ENCODE measurements at regions not wholly inside any gene's neighbourhood (a gene's known extent, or its start where the extent isn't known, plus 50 kb on each side); places are given as distances from the start of the nearest gene placed in this dataset.
"Not testable (repeated sequence)": the region's sequence is repeated elsewhere in the genome, so short reads cannot be mapped to it uniquely, and the experiment has no call there.

DNA sequence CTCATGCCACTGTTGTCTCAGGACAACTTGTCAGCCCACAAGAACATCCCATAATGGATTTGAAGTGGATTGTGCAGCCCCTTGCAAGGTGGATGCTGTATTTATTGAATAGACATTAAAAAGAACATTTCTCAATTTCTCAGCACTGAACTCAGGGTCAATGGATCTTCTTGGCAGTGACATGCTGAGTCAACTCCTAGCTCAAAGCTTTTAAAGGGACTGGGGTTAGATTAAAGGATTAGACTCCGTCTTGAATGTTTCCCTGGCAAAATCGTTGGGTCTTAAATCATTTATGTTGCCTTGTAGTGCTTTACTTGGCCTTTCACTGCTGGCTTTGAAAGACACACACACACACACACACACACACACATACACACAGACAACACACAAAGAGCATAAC, 221.6 kb upstream of the PBX1 start:
- no peak for DNase-seq

DNA sequence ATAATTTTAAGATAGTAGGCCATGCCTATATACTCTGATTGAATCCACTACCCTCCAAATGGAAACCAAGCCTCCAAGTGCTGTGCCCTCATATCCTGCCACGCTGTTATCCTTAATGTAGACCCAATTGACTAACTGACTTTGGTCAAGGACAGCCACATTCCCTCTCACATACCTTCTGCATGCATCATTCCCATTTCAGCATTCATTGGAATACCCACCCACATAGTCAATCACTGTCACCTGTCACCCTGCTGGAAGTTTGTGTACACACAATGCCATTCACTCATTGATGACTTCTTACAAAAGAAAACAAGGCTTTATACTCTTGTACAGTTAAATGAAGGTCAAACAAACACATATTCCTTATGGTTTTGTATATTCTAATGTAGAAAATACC, 221.1 kb upstream of the PBX1 start:
- DNase-seq, result no peak

GRCh38 chr1:164343189-164343588, 215.8 kb upstream of the PBX1 start:
- no peak for DNase-seq

- DNase-seq, result no peak
Measured at GRCh38 chr1:164347980-164348379, 211.0 kb upstream of the PBX1 start.

- no peak for DNase-seq
Measured at GRCh38 chr1:164356511-164356910, 202.5 kb upstream of the PBX1 start.

- DNase-seq, result no peak
Measured at GRCh38 chr1:164360265-164360664, 198.7 kb upstream of the PBX1 start.

DNA sequence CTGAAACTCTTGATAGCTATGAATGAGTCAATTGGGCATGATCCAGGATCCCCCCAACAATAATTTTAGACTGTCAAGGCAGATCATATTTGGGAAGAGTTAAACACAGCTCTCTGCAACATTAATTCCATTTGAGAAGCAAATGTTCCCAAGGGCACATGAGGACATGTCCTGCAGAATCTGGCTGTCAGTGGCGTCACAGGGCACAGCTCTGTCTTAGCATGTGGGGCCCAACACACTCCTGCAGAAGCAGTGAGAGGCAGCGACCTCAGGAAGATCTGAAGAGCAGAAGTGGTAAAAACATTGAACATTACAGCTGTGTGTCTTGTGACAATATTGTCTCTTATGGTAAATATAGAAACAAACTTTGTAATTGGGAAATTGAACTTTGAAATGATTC, 197.1 kb upstream of the PBX1 start:
- DNase-seq, result no peak

DNA sequence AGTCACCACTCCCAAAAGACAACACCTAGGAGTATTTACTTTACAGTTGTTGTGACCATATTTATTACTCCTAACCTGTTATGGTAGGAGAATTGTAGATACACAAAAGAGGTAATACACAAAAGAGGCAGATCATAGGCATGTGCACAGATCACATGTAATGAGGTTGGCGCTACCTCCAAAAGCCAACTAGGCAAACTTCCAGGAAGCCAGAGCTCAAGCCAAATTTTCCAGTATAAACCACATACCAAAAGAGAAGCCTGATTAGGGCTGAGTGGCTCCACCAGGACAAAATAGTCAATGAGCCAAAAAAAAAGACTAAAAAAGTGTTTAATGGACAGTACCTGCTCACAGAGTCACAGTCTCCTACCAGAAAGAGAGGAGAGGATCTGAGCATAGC, 195.0 kb upstream of the PBX1 start:
- DNase-seq, result no peak

- DNase-seq, result no peak
Measured at GRCh38 chr1:164366014-164366413, 193.0 kb upstream of the PBX1 start.

GRCh38 chr1:164369698-164370365, 189.2 kb upstream of the PBX1 start:
- no peak for DNase-seq

GRCh38 chr1:164380893-164381292, 178.1 kb upstream of the PBX1 start:
- DNase-seq, result peak; percentile 18

DNA sequence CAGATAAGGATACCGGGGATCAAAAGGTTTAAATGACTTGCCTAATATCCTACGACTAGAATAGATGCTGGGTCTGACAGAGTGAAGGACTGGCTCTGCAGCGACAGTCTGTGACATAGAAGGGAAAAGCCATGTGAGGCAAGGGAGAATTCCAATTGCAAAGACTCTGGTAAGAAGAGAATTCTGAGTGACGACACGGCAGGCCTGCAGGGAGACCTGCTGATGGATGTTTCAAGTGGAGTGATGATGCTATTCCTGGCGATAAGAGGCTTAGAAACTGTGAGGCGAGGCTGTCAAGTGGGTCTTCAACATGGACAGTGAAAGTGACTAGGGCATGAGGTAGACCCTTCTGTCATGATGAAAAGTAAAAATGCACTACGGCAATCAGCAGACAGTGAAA, 176.6 kb upstream of the PBX1 start:
- no peak for DNase-seq

- no peak for DNase-seq
Measured at GRCh38 chr1:164384262-164384661, 174.7 kb upstream of the PBX1 start.

DNA sequence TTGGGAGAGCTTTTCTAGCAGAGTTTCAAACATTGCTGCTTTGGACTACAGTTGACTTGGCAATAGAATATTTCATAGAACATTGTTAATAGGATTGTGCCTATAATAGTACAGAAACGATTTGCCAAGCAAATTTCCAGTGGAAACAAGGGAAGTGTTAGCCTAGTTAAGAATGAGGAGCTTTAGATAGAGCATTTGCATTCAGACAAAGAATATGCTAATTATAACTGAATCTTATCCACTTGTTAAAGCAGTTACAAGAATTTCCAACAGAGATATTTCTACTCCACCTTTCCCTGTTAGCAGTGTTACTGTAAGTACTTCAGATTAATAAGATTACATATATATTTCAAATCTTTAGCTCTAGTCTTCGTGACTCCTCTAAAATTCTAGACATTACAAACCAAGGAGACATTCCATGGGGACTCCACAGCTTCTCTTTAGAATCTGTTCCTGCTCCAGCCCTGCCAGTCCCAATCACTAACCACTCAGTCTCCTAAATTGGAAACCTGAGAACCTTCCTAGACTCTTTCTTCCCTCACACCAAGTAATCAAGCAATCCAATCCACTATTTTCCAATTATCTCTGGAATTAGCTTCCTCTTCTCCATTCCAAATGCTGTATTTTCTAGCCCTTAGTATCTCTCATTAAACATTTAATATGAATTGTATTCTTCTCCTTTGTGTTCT, 141.8 kb upstream of the PBX1 start:
- no peak for DNase-seq

DNA sequence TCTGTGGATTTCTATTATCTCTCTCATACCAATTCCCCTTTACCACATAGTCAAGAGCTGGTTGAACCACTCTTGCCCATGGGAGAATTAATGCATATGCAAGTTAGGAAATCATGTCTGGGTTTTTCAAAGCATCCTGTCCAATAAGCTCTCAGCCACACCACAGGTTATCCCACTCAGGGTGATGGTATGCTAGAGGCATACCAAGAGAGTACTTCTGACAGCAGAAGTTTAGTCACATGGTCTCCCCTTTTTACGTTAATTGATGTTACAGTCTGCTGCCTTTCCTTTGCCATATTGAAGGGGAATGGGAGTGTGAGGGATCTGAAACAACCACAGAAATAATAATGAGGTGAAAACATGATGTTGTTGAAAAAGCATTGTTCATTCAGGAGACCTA, 135.8 kb upstream of the PBX1 start:
- DNase-seq, result no peak

GRCh38 chr1:164433141-164433817, 125.7 kb upstream of the PBX1 start:
- DNase-seq, result no peak

DNA sequence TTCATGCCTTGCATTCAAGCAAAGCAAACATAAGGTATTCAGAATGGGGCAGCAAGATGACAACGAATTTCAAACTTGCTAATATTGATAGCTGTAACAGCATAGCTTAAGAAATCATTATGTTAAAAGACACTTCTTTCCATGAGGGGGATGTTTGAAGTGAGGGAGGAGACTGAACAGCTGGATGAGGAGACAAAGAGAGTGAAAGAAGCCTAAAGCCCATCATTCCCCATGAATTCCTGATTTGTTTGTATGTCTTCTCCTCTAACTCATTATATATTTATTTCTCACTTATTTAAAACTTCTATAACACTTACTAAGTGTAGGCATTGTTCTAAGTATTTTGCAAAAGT, 125.2 kb upstream of the PBX1 start:
- no peak for DNase-seq

GRCh38 chr1:164440232-164440631, 118.8 kb upstream of the PBX1 start:
- peak; percentile 18 for DNase-seq

DNA sequence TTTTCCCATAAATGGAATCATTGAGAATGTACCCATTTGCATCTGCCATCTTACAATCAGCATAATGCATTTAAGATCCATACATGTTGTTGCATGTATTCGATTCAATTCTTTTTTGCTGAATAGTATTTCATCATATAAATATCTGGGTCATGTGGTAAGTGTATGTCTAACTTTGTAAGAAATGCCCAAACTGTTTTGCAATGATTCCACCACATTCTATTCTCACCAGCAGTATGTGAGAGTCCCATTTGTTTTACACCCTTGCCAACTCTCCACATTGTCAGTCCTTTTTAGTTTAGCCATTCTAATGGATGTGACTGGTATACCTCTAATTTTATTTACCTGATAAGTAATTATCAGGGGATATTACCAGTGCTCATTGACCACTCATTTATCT, 115.8 kb upstream of the PBX1 start:
- DNase-seq, result no peak

- no peak for DNase-seq
Measured at GRCh38 chr1:164443836-164444235, 115.1 kb upstream of the PBX1 start.

DNA sequence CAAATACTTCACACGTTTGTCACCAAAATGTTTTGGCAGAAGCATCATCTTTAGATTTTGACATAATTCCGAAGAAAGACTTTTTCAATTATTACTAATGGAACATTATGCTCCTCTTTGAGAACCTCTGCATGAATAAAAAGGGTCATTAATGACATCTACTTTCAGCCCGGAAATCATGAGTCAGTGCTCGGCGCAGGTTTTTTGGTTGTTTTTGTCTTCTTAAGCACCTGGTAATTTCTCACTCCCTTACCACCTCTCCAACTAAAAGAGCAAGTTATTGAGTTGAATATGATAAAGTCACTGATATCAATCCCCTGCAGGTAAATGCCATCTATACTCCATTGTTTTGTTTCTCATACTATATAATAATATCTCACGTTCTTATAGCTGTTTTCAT, 113.0 kb upstream of the PBX1 start:
- DNase-seq, result no peak

DNA sequence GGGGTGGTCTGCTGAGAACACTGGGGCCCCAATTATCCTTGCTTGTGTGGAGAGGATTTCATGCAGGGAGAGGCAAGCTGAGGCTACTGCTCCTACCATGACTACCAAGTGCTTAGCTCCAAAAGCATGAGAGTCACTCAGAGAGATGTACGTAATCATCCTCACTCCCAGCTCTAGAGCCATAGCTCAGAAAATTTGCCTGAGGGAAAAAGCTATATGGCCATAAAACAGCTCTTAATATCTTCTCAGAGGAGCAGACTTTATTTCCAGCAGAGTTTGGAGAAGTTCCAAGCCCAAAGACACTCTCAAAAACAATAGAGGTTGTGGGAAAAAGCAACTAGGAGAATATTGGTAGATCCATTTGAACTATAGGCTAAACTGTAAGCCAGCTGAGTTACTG, 106.4 kb upstream of the PBX1 start:
- DNase-seq, result no peak

DNA sequence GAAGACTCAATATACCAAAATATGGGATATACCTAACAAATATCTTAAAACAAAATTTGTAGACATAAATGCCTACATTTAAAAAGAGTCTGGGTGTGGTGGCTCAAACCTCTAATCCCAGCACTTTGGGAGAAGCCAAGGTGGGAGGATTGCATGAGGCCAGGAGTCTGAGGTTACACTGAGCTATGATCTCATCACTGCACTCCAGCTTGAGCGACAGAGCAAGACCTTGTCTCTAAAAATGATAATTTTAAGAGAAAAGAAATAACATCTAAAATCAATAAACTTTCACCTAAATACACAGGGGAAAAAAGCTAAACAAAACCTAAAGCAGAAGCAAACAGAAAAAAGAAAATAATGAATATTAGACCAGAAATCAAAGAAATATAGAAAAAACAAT, 102.7 kb upstream of the PBX1 start:
- no peak for DNase-seq

GRCh38 chr1:164459176-164459575, 99.8 kb upstream of the PBX1 start:
- DNase-seq, result not testable (repeated sequence)

- DNase-seq, result no peak
Measured at GRCh38 chr1:164466001-164466421, 93.0 kb upstream of the PBX1 start.

All from NCI-H1092 treated with DMSO at 0.1 percent for 48 hours (cell line).